ENCODE measurements at regions not wholly inside any gene's neighbourhood (a gene's known extent, or its start where the extent isn't known, plus 50 kb on each side); places are given as distances from the start of the nearest gene placed in this dataset.

DNA sequence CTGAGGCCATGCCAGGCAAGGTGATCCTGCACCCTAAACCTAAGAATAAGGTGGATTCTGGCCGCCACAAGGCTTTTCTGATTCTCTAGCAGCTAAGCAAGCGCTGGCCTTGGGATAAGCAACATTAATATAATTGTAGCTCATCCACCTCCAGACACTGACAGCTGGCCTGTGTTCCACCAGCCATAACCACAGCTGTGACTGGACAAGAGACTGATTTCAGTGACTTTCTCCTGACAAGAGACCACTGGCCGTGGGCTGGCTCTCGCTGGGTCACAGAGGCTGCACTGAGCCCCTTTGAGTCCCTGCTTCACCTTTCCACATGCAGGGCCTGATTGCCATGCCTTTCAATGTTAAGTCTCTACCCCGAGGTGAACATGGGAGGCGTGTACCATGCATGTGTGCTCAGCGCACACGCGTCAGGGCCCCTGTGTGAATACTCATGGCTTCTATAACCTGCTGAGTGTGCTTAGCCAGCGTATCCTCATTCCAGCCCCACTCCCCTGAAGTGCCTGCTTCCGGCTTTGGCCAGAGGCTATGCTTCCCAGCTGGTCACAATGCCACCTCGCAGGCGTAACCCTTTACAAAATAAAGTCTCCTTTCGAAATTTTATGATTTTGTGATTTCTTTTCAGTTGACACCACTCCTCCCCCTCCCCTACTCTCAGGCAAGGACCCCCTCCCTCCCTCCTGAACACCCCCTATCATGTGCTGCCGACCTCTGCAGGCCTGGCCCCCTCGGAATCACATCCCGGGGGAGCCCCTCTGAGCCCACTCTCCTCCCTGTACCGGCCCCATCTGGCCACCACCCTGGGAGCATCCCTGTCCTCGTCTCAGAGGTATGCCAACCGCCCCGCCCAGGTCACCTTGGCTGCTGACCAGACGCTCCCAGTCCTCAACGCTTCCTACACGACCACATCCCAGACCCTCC, 128.1 kb downstream of the CTTN start (continued):
- TF ChIP-seq, protein P1, sequence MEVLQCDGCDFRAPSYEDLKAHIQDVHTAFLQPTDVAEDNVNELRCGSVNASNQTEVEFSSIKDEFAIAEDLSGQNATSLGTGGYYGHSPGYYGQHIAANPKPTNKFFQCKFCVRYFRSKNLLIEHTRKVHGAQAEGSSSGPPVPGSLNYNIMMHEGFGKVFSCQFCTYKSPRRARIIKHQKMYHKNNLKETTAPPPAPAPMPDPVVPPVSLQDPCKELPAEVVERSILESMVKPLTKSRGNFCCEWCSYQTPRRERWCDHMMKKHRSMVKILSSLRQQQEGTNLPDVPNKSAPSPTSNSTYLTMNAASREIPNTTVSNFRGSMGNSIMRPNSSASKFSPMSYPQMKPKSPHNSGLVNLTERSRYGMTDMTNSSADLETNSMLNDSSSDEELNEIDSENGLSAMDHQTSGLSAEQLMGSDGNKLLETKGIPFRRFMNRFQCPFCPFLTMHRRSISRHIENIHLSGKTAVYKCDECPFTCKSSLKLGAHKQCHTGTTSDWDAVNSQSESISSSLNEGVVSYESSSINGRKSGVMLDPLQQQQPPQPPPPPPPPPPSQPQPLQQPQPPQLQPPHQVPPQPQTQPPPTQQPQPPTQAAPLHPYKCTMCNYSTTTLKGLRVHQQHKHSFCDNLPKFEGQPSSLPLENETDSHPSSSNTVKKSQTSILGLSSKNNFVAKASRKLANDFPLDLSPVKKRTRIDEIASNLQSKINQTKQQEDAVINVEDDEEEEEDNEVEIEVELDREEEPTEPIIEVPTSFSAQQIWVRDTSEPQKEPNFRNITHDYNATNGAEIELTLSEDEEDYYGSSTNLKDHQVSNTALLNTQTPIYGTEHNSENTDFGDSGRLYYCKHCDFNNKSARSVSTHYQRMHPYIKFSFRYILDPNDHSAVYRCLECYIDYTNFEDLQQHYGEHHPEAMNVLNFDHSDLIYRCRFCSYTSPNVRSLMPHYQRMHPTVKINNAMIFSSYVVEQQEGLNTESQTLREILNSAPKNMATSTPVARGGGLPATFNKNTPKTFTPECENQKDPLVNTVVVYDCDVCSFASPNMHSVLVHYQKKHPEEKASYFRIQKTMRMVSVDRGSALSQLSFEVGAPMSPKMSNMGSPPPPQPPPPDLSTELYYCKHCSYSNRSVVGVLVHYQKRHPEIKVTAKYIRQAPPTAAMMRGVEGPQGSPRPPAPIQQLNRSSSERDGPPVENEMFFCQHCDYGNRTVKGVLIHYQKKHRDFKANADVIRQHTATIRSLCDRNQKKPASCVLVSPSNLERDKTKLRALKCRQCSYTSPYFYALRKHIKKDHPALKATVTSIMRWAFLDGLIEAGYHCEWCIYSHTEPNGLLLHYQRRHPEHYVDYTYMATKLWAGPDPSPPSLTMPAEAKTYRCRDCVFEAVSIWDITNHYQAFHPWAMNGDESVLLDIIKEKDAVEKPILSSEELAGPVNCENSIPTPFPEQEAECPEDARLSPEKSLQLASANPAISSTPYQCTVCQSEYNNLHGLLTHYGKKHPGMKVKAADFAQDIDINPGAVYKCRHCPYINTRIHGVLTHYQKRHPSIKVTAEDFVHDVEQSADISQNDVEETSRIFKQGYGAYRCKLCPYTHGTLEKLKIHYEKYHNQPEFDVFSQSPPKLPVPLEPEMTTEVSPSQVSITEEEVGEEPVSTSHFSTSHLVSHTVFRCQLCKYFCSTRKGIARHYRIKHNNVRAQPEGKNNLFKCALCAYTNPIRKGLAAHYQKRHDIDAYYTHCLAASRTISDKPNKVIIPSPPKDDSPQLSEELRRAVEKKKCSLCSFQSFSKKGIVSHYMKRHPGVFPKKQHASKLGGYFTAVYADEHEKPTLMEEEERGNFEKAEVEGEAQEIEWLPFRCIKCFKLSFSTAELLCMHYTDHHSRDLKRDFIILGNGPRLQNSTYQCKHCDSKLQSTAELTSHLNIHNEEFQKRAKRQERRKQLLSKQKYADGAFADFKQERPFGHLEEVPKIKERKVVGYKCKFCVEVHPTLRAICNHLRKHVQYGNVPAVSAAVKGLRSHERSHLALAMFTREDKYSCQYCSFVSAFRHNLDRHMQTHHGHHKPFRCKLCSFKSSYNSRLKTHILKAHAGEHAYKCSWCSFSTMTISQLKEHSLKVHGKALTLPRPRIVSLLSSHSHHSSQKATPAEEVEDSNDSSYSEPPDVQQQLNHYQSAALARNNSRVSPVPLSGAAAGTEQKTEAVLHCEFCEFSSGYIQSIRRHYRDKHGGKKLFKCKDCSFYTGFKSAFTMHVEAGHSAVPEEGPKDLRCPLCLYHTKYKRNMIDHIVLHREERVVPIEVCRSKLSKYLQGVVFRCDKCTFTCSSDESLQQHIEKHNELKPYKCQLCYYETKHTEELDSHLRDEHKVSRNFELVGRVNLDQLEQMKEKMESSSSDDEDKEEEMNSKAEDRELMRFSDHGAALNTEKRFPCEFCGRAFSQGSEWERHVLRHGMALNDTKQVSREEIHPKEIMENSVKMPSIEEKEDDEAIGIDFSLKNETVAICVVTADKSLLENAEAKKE (CRISPR knock-in tag; IDR thresholded peaks at IDR 0.05) = no peak
- no peak for TF ChIP-seq POLR2AphosphoS5 (IDR thresholded peaks at IDR 0.05; ENCODE audit: low read depth)
- no peak for TF ChIP-seq JUNB (IDR thresholded peaks at IDR 0.05; ENCODE audit: unreplicated experiment)

DNA sequence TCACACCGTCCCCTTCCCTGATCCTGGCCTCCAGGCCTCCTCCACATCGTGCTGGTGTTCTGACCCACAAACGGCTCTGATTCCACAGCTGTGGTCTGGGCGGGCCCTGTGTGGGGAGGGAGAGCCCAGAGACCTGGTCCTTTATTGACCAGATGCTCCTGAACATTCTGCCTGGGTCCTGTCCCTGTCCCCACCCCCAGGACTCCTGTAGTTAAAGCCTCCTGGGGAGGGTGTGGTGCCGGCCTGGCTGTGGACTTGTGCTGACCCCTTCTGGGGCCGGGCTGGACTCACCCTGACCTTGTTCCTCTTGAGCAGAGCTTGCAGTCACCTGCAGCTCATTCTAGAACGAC, 128.7 kb downstream of the CTTN start:
- Histone ChIP-seq H3K36me3 (ENCODE audit: insufficient read depth) (no peaks in the 10 kb centered on the region), H3K9me2 (ENCODE audit: insufficient read depth) (no peaks in the 10 kb centered on the region), H3K27ac (ENCODE audit: low read depth) (no peak overlapping the region), H3F3A (replicated peaks; ENCODE audit: low read depth) (no peaks in the 10 kb centered on the region), H4K20me1 (replicated peaks; ENCODE audit: insufficient read depth) (no peaks in the 10 kb centered on the region; the same call in 1 of the 2 replicates), H3K4me3 (no peak overlapping the region), H3K4me2 (no peak overlapping the region), H3K27me3 (ENCODE audit: insufficient read depth) (no peaks in the 10 kb centered on the region), H3K79me2 (replicated peaks; ENCODE audit: insufficient read depth) (peaks cover 11% of the 10 kb centered on the region; the same call in 1 of the 2 replicates), H3K4me1 (ENCODE audit: insufficient read depth) (peaks cover 29% of the 10 kb centered on the region), H2AFZ (no peak overlapping the region)
- peaks cover 3% of the 10 kb centered on the region; the same call in 2 of the 3 replicates for H3K9me3 Mint-ChIP-seq
- H3K4me3 Mint-ChIP-seq = no peak overlapping the region
- no peak overlapping the region for H3K27ac Mint-ChIP-seq
- H3K27me3 Mint-ChIP-seq (ENCODE audit: insufficient read depth, low read depth, poor library complexity) = peaks cover 25% of the 10 kb centered on the region
- ATAC-seq (no peak), DNase-seq (ENCODE audit: low spot score) (no peak)
- peaks cover 58% of the 10 kb centered on the region for H3K4me1 Mint-ChIP-seq
- H3K36me3 Mint-ChIP-seq (ENCODE audit: low read depth) = peaks cover 8% of the 10 kb centered on the region; the same call in 2 of the 3 replicates
- TF ChIP-seq EZH2 (IDR thresholded peaks at IDR 0.05; ENCODE audit: low read depth, unreplicated experiment) (no peak), JUNB (IDR thresholded peaks at IDR 0.05; ENCODE audit: unreplicated experiment) (no peak), STAT1 (IDR thresholded peaks at IDR 0.05; ENCODE audit: unreplicated experiment) (no peak), CREB1 (CRISPR knock-in tag; IDR thresholded peaks at IDR 0.05; ENCODE audit: low read depth) (no peak)
- TF ChIP-seq, protein P1 (CRISPR knock-in tag; IDR thresholded peaks at IDR 0.05) = no peak
- TF ChIP-seq, protein P2, sequence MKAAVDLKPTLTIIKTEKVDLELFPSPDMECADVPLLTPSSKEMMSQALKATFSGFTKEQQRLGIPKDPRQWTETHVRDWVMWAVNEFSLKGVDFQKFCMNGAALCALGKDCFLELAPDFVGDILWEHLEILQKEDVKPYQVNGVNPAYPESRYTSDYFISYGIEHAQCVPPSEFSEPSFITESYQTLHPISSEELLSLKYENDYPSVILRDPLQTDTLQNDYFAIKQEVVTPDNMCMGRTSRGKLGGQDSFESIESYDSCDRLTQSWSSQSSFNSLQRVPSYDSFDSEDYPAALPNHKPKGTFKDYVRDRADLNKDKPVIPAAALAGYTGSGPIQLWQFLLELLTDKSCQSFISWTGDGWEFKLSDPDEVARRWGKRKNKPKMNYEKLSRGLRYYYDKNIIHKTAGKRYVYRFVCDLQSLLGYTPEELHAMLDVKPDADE (IDR thresholded peaks at IDR 0.05) = no peak

All from GM23338 (cell line).